K562 (cell line): ENCODE measurements at regions not wholly inside any gene's neighbourhood (a gene's known extent, or its start where the extent isn't known, plus 50 kb on each side); places are given as distances from the start of the nearest gene placed in this dataset.

ENCODE experiments used
- ATAC-seq: fragments of 200-7000 bp; cut with Tn5 transposase; 3 replicates; pipeline ENCODE4 v1.9.1; 2020; ENCODE audit warnings: moderate library complexity
- BruUV-seq: library from RNA; stranded (reverse); fragments of 400-500 nt; replicated peaks from 2 replicates; lab custom pipeline; 2021; lab: Mats Ljungman, UMichigan
- CTCF ChIA-PET: fragments of 300-600 bp; formaldehyde crosslinking; extraction: SDS; loops from one replicate; lab custom pipeline; 2021; ENCODE audit warnings: low intra/inter-chr PET ratio; lab: Yijun Ruan, JAX
- POLR2A ChIA-PET: fragments of 300-600, 350-650 bp; sonication (Branson Sonifier 250); formaldehyde crosslinking; extraction: SDS; loops from one replicate; lab custom pipeline; 2021; ENCODE audit warnings: antibody characterized with exemption, inconsistent platforms; lab: Yijun Ruan, JAX
- DNase-seq, 4 experiments: peaks; one replicate each; pipeline versions ENCODE4 v3.0.0 to v3.0.0-alpha.2; 2011 to 2018; ENCODE audit warnings: low spot score in 3 of 4, mixed read lengths in 3 of 4; ENCODE audit errors: extremely low read depth in 1 of 4
- FAIRE-seq: peaks from 2 replicates; lab custom pipeline; 2011; peaks lifted over from hg19 to GRCh38; lab: Jason Lieb, UNC
- H2AFZ ChIP-seq: 2 replicates; pipeline ENCODE4 v1.6.0; 2011; ENCODE audit warnings: low read depth, low read length, control low read depth, inconsistent platforms
- H3K27ac ChIP-seq: fragments of 200-600 bp; 3 replicates; pipeline ENCODE4 v1.8.0; 2011; ENCODE audit warnings: low read depth, mild to moderate bottlenecking, control low read depth, inconsistent platforms, low read length, moderate library complexity, mixed read lengths; ENCODE audit errors: extremely low read depth
- H3K27me3 ChIP-seq, 2 experiments: fragments of 300-600 bp in 1 of 2; 2 replicates in 1 of 2; 3 replicates in 1 of 2; pipeline versions ENCODE4 v1.6.0 to v1.8.0; 2011; ENCODE audit warnings: inconsistent platforms in 2 of 2, low read length in 2 of 2, mild to moderate bottlenecking in 1 of 2, mixed read lengths in 1 of 2, moderate library complexity in 1 of 2; ENCODE audit not compliant: control insufficient read depth in 2 of 2, insufficient read depth in 2 of 2
- H3K36me3 ChIP-seq: fragments of 300-600 bp; 3 replicates; pipeline ENCODE4 v1.8.0; 2011; ENCODE audit warnings: mild to moderate bottlenecking, low read length, inconsistent platforms; ENCODE audit not compliant: control insufficient read depth, insufficient read depth
- H3K4me1 ChIP-seq, 2 experiments: fragments of 200-600 bp in 1 of 2; replicated peaks in 1 of 2; 2 replicates in 1 of 2; 3 replicates in 1 of 2; pipeline versions ENCODE4 v1.5.1 to v1.8.0; 2011; ENCODE audit warnings: inconsistent platforms in 2 of 2, low read length in 2 of 2, mild to moderate bottlenecking in 1 of 2, mixed read lengths in 1 of 2, moderate library complexity in 1 of 2; ENCODE audit not compliant: control insufficient read depth in 2 of 2, insufficient read depth in 2 of 2
- H3K4me2 ChIP-seq: 2 replicates; pipeline ENCODE4 v1.6.1; 2011; ENCODE audit warnings: low read length, control low read depth, inconsistent platforms, mixed read lengths; ENCODE audit not compliant: insufficient read depth
- H3K4me3 ChIP-seq: fragments of 200-600 bp; sonication (generic), shearing (Covaris generic); 2 replicates; pipeline ENCODE4 v1.5.1; 2016; ENCODE audit warnings: control low read depth, inconsistent platforms
- H3K79me2 ChIP-seq: fragments of 200-600 bp; 3 replicates; pipeline ENCODE4 v1.8.0; 2011; ENCODE audit warnings: low read length, inconsistent platforms; ENCODE audit not compliant: control insufficient read depth, insufficient read depth
- H3K9ac ChIP-seq, 2 experiments: 2 replicates each; pipeline versions ENCODE4 v1.6.0 to v1.6.1; 2011; ENCODE audit warnings: low read depth in 2 of 2, low read length in 2 of 2, control low read depth in 1 of 2, inconsistent platforms in 1 of 2, mild to moderate bottlenecking in 1 of 2, mixed read lengths in 1 of 2; ENCODE audit not compliant: insufficient read depth in 1 of 2
- H3K9me1 ChIP-seq: one replicate; pipeline ENCODE4 v1.6.0; 2011; ENCODE audit warnings: inconsistent platforms, mild to moderate bottlenecking, low read length, moderate library complexity; ENCODE audit not compliant: control insufficient read depth, insufficient read depth
- H3K9me3 ChIP-seq: replicated peaks from 2 replicates; pipeline ENCODE4 v1.5.1; 2011; ENCODE audit warnings: low read depth, low read length, inconsistent platforms; ENCODE audit not compliant: control insufficient read depth, insufficient read depth
- H4K20me1 ChIP-seq: replicated peaks from 2 replicates; pipeline ENCODE4 v1.6.1; 2011; ENCODE audit warnings: low read length, inconsistent platforms, mixed read lengths; ENCODE audit not compliant: control insufficient read depth, insufficient read depth
- ATF1 ChIP-seq, 2 experiments: fragments of 450-650 bp in 1 of 2; IDR thresholded peaks; 2 replicates each; pipeline ENCODE4 v1.6.1; 2016; ENCODE audit warnings: missing compliant biosample characterization in 1 of 2, missing genetic modification characterization in 1 of 2
- ESRRB ChIP-seq: fragments of 250-450 bp; sonication (Bioruptor Pico); IDR thresholded peaks from 2 replicates; pipeline ENCODE4 v1.5.0; 2020; ENCODE audit warnings: mild to moderate bottlenecking, moderate library complexity, borderline replicate concordance
- ETS1 ChIP-seq: conservative IDR thresholded peaks from 2 replicates; pipeline ENCODE4 v1.6.1; 2011; ENCODE audit warnings: low read depth, mild to moderate bottlenecking, low read length; ENCODE audit not compliant: control insufficient read depth
- HOMEZ ChIP-seq: fragments of 250-450 bp; sonication (Bioruptor Pico); IDR thresholded peaks from 2 replicates; pipeline ENCODE4 v1.4.0; 2020; ENCODE audit warnings: mild to moderate bottlenecking, moderate library complexity
- HSF4 ChIP-seq: fragments of 250-450 bp; sonication (Bioruptor Pico); IDR thresholded peaks from 2 replicates; pipeline ENCODE4 v2.1.2; 2022; ENCODE audit warnings: mild to moderate bottlenecking, moderate library complexity, borderline replicate concordance
- KLF16 ChIP-seq: IDR thresholded peaks from 2 replicates; pipeline ENCODE4 v1.6.1; 2016; ENCODE audit warnings: antibody characterized with exemption
- NEUROD1 ChIP-seq: fragments of 150-350 bp; IDR thresholded peaks from 2 replicates; pipeline ENCODE4 v1.6.1; 2014; ENCODE audit warnings: borderline replicate concordance, low read length, low read depth; ENCODE audit not compliant: partially characterized antibody
- NFRKB ChIP-seq: fragments of 450-650 bp; IDR thresholded peaks from 2 replicates; pipeline ENCODE4 v1.6.1; 2016; ENCODE audit warnings: low read depth
- NRF1 ChIP-seq, 2 experiments: fragments of 450-650 bp; IDR thresholded peaks in 1 of 2; conservative IDR thresholded peaks in 1 of 2; 2 replicates each; pipeline ENCODE4 v1.6.1; 2014; ENCODE audit warnings: mild to moderate bottlenecking in 2 of 2
- RAD51 ChIP-seq: fragments of 450-650 bp; IDR thresholded peaks from 2 replicates; pipeline ENCODE4 v1.7.1; 2016; ENCODE audit warnings: low read depth, mild to moderate bottlenecking, borderline replicate concordance
- ZNF253 ChIP-seq: fragments of 250-450 bp; sonication (Bioruptor Pico); conservative IDR thresholded peaks from 2 replicates; pipeline ENCODE4 v1.6.1; 2021; ENCODE audit warnings: mild to moderate bottlenecking
- ZNF318 ChIP-seq, 2 experiments: fragments of 450-650 bp; IDR thresholded peaks; 2 replicates each; pipeline ENCODE4 v1.6.1; 2016; ENCODE audit warnings: mild to moderate bottlenecking in 2 of 2, borderline replicate concordance in 1 of 2, low read depth in 1 of 2, moderate library complexity in 1 of 2
- ZNF507 ChIP-seq: conservative IDR thresholded peaks from 2 replicates; pipeline ENCODE4 v1.6.1; 2017; ENCODE audit warnings: missing genetic modification characterization, missing compliant biosample characterization
- WGBS: fragments of 100-300 bp; shearing (Covaris generic); methylation state at CpG from one replicate; pipeline ENCODE4 v1.1.6; 2016; ENCODE audit warnings: low coverage, mixed read lengths; ENCODE audit not compliant: insufficient coverage; ENCODE audit errors: missing lambda C conversion rate; 5-methylcytosine and 5-hydroxymethylcytosine counted together
- in situ Hi-C: fragments of 300-500 bp; cut with MboI; formaldehyde crosslinking; loops from 4 replicates; pipeline ENCODE4 v1.15.0; 2018; ENCODE audit warnings: inconsistent platforms, mixed read lengths
- intact Hi-C: fragments of 100-400 bp; cut with micrococcal nuclease; formaldehyde crosslinking; loops from 2 replicates; pipeline ENCODE4 v1.14.2; 2022

- Histone ChIP-seq H2AFZ (no peak overlapping the region), H3K9me3 (no peaks in the 10 kb centered on the region), H3K9ac (no peak overlapping the region), H3K79me2 (no peaks in the 10 kb centered on the region), H3K36me3 (no peaks in the 10 kb centered on the region), H3K4me1 (no peaks in the 10 kb centered on the region), H3K4me3 (no peak overlapping the region), H3K27me3 (peaks cover 0 to 16% of the 10 kb centered on the region in 2 experiments; a peak in 3 of 5 replicates), H3K27ac (no peak overlapping the region), H3K9me1 (no peaks in the 10 kb centered on the region), H4K20me1 (no peaks in the 10 kb centered on the region), H3K4me2 (no peak overlapping the region)
- ATAC-seq: no peak
- DNase-seq: no peak
- no peak for FAIRE-seq
- in situ Hi-C loops (no loop called here), intact Hi-C loops (no loop called here)
- CTCF ChIA-PET: no interaction called here
- POLR2A ChIA-PET: no interaction called here
- no TSS peak for BruUV-seq
- WGBS: 0% methylated on average over 1 of the region's 1 CpG
- TF ChIP-seq RAD51: no peak
- TF ChIP-seq ZNF318 (IDR thresholded peaks at IDR 0.05; ENCODE audit: borderline replicate concordance in 1 of 2, low read depth in 1 of 2): no peak
- no peak for TF ChIP-seq HOMEZ (CRISPR knock-in tag)
- TF ChIP-seq NFRKB: no peak
- TF ChIP-seq HSF4: no peak
- TF ChIP-seq KLF16: no peak
- TF ChIP-seq ETS1: no peak
- no peak for TF ChIP-seq ZNF253
- no peak for TF ChIP-seq ZNF507 (tag)
- TF ChIP-seq ESRRB: no peak
- TF ChIP-seq NEUROD1: no peak
- TF ChIP-seq ATF1 (CRISPR knock-in tag; IDR thresholded peaks at IDR 0.05): no peak
- no peak for TF ChIP-seq ATF1 (tag; IDR thresholded peaks at IDR 0.05)
- TF ChIP-seq NRF1 (conservative IDR thresholded peaks at IDR 0.05 in 1 of 2, IDR thresholded peaks at IDR 0.05 in 1 of 2): no peak
Observed at GRCh38 chr2:216312441-216312840, 59.8 kb downstream of the MARCHF4 start.
